ENCODE measurements at regions not wholly inside any gene's neighbourhood (a gene's known extent, or its start where the extent isn't known, plus 50 kb on each side); places are given as distances from the start of the nearest gene placed in this dataset.

DNA sequence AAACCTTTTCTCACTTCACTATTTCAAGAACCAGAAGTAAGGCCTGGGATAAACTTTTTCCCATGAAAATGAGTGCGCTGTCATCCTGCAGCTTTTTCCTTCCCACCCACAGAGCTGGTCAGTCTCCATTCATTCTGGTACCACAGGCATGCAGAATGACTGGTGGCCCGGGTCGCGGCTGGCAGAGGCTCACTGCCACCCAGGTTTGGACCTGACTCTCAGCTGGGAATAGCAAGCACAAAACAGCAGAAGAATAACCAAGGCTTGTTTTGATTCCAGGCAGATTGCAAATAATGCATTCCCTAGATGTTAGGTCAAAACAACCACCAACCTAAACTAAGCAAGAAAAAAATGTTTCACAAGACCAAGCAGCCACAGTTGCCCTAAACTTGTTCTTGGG, 190.5 kb upstream of the NRP1 start:
- DNase-seq: no peak

DNA sequence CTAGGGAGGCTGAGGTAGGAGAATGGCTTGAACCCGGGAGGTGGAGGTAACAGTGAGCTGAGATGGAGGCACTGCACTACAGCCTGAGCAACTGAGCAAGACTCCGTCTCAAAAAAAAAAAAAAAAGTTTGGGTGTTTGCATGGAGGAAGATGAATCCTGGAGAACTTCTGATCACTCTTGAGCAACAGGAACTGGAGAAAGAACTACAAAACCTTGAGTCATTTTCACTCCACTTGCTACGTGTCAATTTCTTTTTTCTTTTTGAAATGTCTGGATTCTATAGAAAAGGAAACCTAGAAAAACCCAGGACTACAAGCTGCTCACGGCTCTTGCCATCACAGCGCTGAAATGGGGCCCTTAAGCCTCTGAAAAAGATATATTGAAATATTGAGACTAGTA, 189.6 kb upstream of the NRP1 start:
- DNase-seq: no peak

- no peak for DNase-seq
Observed at GRCh38 chr10:33523236-33523792, 188.8 kb upstream of the NRP1 start.

GRCh38 chr10:33521904-33522303, 187.4 kb upstream of the NRP1 start:
- DNase-seq: no peak

DNA sequence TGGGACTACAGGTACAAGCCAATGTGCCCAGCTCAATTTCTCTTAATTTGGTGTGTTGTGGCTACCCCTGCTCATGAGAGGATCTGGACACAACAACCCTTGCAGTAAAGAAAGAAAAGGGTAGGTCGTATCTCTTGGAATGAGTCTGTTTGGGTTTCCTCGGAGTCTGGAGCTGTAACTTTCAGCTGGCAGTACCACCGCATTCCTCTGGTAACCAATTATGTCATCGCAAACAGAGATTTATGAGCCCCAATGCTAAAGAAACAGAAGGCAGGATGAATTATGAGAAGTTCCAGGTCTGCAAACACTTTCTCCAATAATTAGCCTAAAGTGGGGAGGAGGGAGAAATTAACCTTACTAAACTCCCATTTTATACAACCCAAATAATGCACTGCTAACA, 186.6 kb upstream of the NRP1 start:
- DNase-seq: no peak

GRCh38 chr10:33520223-33520622, 185.8 kb upstream of the NRP1 start:
- DNase-seq: no peak

DNA sequence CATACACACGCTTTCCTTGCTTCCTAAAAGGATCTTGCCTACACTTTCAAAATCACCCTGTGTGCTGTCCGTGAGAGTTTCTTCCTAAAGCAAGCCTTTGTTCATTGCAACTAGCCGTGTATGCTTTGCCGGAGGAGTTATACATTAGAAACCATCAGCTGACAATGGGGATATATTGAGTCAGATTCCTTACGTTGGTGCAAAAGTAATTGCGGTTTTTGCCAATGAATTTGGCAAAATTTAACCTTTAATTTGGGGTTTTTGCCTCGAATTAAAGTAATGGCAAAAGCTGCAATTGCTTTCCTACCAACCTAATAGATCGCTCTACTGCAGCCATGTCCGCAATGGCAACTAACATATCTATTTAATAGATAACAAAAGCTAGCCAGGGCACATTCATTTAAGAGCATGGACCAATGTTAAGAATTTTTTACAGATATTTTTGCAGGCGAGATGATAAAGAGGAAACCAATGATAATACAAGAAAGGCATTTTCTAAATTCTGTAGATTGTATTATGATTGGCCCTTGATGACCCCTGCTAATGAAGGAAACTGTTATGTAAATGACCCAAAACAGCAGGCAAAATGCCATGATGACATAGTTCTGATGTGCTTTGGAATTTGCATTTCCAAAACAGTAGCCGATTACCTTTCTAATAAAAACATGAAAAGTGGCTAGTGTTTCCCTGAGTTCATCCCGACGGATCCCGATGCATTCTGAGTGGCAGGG, 184.8 kb upstream of the NRP1 start:
- DNase-seq: no peak

- no peak for DNase-seq
Observed at GRCh38 chr10:33510206-33510605, 175.7 kb upstream of the NRP1 start.

DNA sequence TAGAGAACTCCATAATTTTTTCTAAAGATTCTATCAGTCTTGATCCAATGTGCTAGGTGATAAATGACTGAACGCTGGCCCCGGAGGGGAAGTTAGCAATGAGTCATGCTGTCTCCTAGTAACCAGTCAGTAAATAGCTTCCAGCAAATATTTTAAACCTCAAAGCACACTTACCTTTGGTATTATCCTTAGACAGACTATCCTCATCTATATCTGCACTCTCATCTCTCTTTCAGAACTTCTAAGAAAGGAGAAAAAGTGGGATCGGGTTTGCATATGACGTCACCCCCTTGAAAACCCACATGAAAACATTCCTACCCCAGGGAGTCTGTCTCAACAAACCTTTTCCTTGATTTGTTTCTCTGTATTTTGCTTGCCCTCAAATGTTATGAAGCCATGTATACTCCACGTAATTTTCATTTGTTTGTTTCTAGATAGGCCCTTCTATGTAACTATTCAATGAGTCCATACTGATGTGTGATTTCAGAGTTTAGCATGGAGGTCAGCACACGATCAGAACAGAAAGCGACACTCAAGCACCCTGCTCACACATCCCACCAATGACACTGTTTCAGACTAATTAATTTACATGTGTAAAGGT, 174.9 kb upstream of the NRP1 start:
- no peak for DNase-seq

DNA sequence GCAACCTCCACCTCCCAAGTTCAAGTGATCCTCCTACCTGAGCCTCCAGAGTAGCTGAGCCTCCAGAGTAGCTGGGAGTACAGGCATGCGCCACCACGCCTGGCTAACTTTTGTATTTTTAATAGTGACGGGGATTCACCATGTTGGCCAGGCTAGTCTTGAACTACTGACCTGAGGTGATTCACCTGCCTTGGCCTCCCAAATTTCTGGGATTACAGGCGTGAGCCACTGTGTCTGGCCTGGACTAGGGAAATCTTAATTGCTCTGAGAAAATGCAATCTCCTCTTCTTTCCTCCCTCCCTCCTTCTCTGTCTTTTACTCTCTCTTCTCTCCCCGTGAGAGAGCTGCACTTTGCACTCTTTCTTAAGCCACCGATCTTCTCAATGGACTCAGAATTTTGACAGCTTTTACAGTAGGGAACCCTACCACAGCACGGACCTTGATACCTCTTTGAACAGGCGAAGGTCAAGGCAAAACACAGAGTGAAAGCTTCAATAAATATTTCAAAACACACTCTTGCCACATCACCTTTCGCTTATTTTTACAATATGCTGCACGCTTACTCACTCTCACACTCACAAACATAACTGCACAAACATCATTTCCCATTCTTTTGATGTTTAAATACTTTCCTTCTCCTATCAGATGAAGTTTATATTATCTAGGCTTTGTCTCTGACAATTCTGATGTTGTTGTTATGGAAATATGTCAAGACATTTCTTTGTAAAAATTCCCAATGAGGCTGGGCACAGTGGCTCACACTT, 173.4 kb upstream of the NRP1 start:
- DNase-seq: no peak

- no peak for DNase-seq
Observed at GRCh38 chr10:33506838-33507661, 172.6 kb upstream of the NRP1 start.

DNA sequence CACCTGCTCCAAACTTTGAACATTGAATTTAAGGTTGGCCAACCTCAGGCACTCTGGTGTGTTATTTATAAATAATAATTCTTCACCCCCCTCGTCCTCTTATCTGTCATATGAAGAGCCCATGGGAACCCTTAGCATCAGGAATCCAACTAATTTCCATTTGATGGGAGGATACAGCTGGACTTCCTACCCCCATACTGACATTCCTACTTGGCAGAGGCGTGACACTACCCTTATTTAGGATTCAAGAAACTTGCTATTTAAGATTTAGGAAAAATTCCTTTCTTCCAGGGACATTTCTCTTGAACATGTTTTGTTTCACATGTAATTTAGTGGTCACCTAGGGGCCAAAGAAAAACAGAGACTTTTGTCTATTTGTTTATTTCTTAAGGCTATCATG, 171.9 kb upstream of the NRP1 start:
- DNase-seq: no peak

- no peak for DNase-seq
Observed at GRCh38 chr10:33501161-33501560, 166.7 kb upstream of the NRP1 start.

DNA sequence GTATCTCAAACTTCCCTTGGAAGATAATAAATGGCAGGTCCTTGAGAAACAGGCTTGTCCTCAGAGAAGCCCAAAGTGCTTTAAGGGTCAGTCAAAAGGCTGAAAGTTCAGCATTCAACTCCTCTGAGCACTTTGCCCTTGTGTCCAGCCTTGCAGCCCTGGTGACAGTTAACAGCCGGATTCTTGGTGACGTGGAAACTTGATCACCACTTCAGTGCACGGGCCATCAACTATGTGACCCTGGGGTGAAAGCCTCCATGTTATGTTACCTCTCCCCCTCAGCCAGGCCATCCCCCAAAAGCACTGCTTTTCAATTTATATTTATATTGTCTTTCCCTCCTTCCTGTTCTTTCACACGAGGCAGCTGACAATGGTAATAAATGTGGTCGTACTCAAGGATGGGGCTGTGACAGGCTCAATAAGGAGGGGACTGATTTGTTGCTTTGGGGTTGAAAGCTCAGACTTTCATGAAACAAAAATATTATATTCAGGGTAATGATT, 164.0 kb upstream of the NRP1 start:
- no peak for DNase-seq

DNA sequence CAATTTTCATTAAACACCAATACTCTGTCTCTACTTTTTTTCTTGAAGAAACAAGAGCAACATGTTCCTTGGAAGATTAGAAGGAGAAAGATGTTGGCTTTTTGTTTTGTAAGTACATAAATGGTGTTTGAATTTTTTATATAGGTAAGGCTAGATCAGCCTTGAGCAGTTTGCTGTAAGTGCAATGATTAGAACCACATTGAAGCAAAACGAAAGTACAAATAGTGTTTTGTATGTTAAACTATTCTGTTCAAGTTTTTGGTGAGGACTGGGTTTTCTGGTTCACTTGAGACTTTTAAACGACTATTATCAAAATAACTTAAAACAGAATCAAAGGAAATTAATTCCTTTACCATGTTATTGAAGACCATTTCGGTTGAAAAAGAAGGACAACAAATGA, 162.9 kb upstream of the NRP1 start:
- DNase-seq: no peak

DNA sequence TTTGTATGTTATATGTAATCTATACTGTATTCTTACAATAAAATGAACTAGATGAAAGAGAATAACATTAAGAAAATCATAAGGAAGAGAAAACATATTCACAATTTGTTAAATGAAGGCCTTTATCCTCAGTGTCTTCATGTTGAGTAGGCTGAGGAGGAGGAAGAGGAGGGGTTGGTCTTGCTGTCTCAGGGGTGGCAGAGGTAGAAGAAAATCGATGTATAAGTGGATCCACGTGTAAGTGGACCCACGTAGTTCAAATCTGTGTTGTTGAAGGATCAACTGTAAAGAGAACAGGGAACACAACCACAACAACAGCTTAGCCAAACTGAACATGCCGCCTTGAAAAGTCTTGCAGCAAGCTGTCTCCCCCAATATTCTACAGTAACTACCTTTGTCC, 161.6 kb upstream of the NRP1 start:
- DNase-seq: no peak

DNA sequence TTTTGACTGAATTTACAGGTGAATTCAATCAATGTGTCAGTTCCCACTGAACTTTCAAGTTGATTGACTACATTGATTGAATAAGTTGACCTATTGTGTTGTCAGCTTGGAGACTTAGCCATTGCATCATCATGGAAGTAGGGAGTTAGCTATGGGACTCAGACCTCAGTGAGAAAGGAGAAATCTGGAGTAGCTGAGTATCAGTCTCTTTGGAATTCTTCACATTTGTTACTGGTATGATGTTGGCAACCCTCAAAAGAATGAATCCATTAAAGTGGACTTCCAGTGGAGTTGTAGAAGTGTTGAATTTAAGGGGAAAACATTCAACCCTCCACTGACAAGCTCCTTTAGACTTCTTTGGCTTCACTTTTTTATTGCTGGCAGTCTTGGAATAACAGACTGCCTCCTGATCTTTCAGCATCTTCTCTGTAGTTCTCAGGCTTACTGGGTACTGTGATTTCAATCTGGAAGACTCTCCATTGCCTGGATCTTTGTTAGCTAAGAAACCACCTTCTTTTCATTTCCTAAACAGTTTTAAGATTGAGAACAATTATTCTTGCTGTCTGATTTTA, 160.3 kb upstream of the NRP1 start:
- DNase-seq: no peak

- DNase-seq: no peak
Observed at GRCh38 chr10:33493978-33494377, 159.5 kb upstream of the NRP1 start.

GRCh38 chr10:33493497-33493896, 159.0 kb upstream of the NRP1 start:
- no peak for DNase-seq

GRCh38 chr10:33492701-33493345, 158.4 kb upstream of the NRP1 start:
- DNase-seq: no peak

- DNase-seq: no peak
Observed at GRCh38 chr10:33489501-33490176, 155.2 kb upstream of the NRP1 start.
